GOT3 (cell line): ENCODE measurements at regions not wholly inside any gene's neighbourhood (a gene's known extent, or its start where the extent isn't known, plus 50 kb on each side); places are given as distances from the start of the nearest gene placed in this dataset.

ENCODE experiments used
- DNase-seq: peaks from one replicate; lab custom pipeline; 2025; ENCODE audit warnings: mixed read lengths; lab: John Stamatoyannopoulos, UW

GRCh38 chr1:68378296-68379084 is 71.3 kb downstream of the RPE65 start:
- DNase-seq: no peak

GRCh38 chr1:68377098-68377497 is 72.7 kb downstream of the RPE65 start:
- no peak for DNase-seq

GRCh38 chr1:68376441-68376840 is 73.3 kb downstream of the RPE65 start:
- no peak for DNase-seq

- no peak for DNase-seq
Observed at GRCh38 chr1:68375919-68376318, 73.8 kb downstream of the RPE65 start.

- DNase-seq: no peak
Observed at GRCh38 chr1:68373173-68373572, 76.6 kb downstream of the RPE65 start.

GRCh38 chr1:68372487-68372886 is 77.3 kb downstream of the RPE65 start:
- DNase-seq: no peak

- DNase-seq: no peak
Observed at GRCh38 chr1:68370101-68370915, 79.4 kb downstream of the RPE65 start.

- DNase-seq: no peak
Observed at GRCh38 chr1:68366572-68366971, 83.2 kb downstream of the RPE65 start.

GRCh38 chr1:68365709-68366382 is 83.9 kb downstream of the RPE65 start:
- DNase-seq: no peak

- DNase-seq: no peak
Observed at GRCh38 chr1:68363339-68363738, 86.4 kb downstream of the RPE65 start.

- no peak for DNase-seq
Observed at GRCh38 chr1:68361346-68361910, 88.3 kb downstream of the RPE65 start.

- no peak for DNase-seq
Observed at GRCh38 chr1:68359045-68359444, 90.7 kb downstream of the RPE65 start.

GRCh38 chr1:68358439-68358838 is 91.3 kb downstream of the RPE65 start:
- no peak for DNase-seq

GRCh38 chr1:68355614-68356013 is 94.1 kb downstream of the RPE65 start:
- DNase-seq: no peak

GRCh38 chr1:68352202-68352601 is 97.6 kb downstream of the RPE65 start:
- DNase-seq: no peak

- DNase-seq: no peak
Observed at GRCh38 chr1:68347415-68347814, 102.3 kb downstream of the RPE65 start.

GRCh38 chr1:68346188-68346808 is 103.5 kb downstream of the RPE65 start:
- no peak for DNase-seq

- no peak for DNase-seq
Observed at GRCh38 chr1:68344208-68344607, 105.5 kb downstream of the RPE65 start.

- no peak for DNase-seq
Observed at GRCh38 chr1:68340951-68341350, 108.6 kb upstream of the WLS start.

GRCh38 chr1:68339505-68339904 is 107.2 kb upstream of the WLS start:
- DNase-seq: no peak

- DNase-seq: no peak
Observed at GRCh38 chr1:68338081-68338480, 105.8 kb upstream of the WLS start.

- DNase-seq: no peak
Observed at GRCh38 chr1:68332041-68332440, 99.7 kb upstream of the WLS start.
